IMR-90 (cell line): ENCODE measurements at regions not wholly inside any gene's neighbourhood (a gene's known extent, or its start where the extent isn't known, plus 50 kb on each side); places are given as distances from the start of the nearest gene placed in this dataset.

Experiments
- ATAC-seq: fragments of 200-7000 bp; cut with Tn5 transposase; 2 replicates; pipeline ENCODE4 v1.9.1; 2020; ENCODE audit warnings: low read depth, mild to moderate bottlenecking, moderate library complexity
- BruUV-seq: library from RNA; stranded (reverse); fragments of 400-500 nt; replicated peaks from 2 replicates; lab custom pipeline; 2021; lab: Mats Ljungman, UMichigan
- CTCF ChIA-PET: fragments of 300-600 bp; formaldehyde crosslinking; extraction: SDS; loops from one replicate; lab custom pipeline; 2021; ENCODE audit warnings: antibody characterized with exemption; lab: Yijun Ruan, JAX
- POLR2A ChIA-PET: fragments of 300-600 bp; sonication (Branson Sonifier 250); formaldehyde crosslinking; loops from one replicate; lab custom pipeline; 2022; ENCODE audit warnings: antibody characterized with exemption; ENCODE audit not compliant: unreplicated experiment; lab: Charles Lee
- DNase-seq: peaks from one replicate; pipeline ENCODE4 v3.0.0; 2013
- H2AFZ ChIP-seq: replicated peaks from 2 replicates; pipeline ENCODE3; 2013; ENCODE audit warnings: low read length, mild to moderate bottlenecking; ENCODE audit not compliant: poor library complexity
- H2AK5ac ChIP-seq: 2 replicates; pipeline ENCODE4 v1.6.1; 2013; ENCODE audit warnings: low read depth, low read length, inconsistent platforms
- H2AK9ac ChIP-seq: replicated peaks from 2 replicates; pipeline ENCODE3; 2013; ENCODE audit warnings: mild to moderate bottlenecking, low read depth, low read length, moderate library complexity; ENCODE audit not compliant: poor library complexity
- H2BK120ac ChIP-seq: 2 replicates; pipeline ENCODE4 v1.6.1; 2013; ENCODE audit warnings: low read depth, low read length, inconsistent platforms
- H2BK15ac ChIP-seq: 3 replicates; pipeline ENCODE4 v1.6.1; 2013; ENCODE audit warnings: low read depth, low read length, inconsistent platforms
- H2BK20ac ChIP-seq: 2 replicates; pipeline ENCODE4 v1.6.1; 2013; ENCODE audit warnings: low read depth, mild to moderate bottlenecking, inconsistent platforms, low read length, moderate library complexity
- H2BK5ac ChIP-seq: 2 replicates; pipeline ENCODE4 v1.6.1; 2013; ENCODE audit warnings: mild to moderate bottlenecking, low read depth, low read length, inconsistent platforms; ENCODE audit not compliant: poor library complexity, severe bottlenecking
- H3K14ac ChIP-seq: replicated peaks from 2 replicates; pipeline ENCODE4 v1.6.1; 2013; ENCODE audit warnings: low read depth, low read length, inconsistent platforms
- H3K18ac ChIP-seq: 2 replicates; pipeline ENCODE4 v1.6.1; 2013; ENCODE audit warnings: low read depth, low read length, control low read depth
- H3K23ac ChIP-seq: 2 replicates; pipeline ENCODE4 v1.6.1; 2013; ENCODE audit warnings: low read depth, low read length, inconsistent platforms
- H3K27ac ChIP-seq: 2 replicates; pipeline ENCODE4 v1.5.1; 2013; ENCODE audit warnings: mild to moderate bottlenecking, control low read depth, low read length; ENCODE audit not compliant: insufficient read depth
- H3K27me3 ChIP-seq: 2 replicates; pipeline ENCODE4 v1.6.1; 2013; ENCODE audit warnings: low read length; ENCODE audit not compliant: control insufficient read depth, insufficient read depth
- H3K36me3 ChIP-seq: 2 replicates; pipeline ENCODE4 v1.6.1; 2013; ENCODE audit warnings: low read length, mixed read lengths; ENCODE audit not compliant: control insufficient read depth, insufficient read depth
- H3K4ac ChIP-seq: 2 replicates; pipeline ENCODE4 v1.6.1; 2013; ENCODE audit warnings: low read depth, low read length, inconsistent platforms
- H3K4me1 ChIP-seq: 2 replicates; pipeline ENCODE4 v1.6.1; 2013; ENCODE audit warnings: low read length, mixed read lengths; ENCODE audit not compliant: control insufficient read depth, insufficient read depth
- H3K4me2 ChIP-seq: 2 replicates; pipeline ENCODE4 v1.6.1; 2013; ENCODE audit warnings: low read depth, mild to moderate bottlenecking, control low read depth, low read length, moderate library complexity
- H3K4me3 ChIP-seq: 2 replicates; pipeline ENCODE4 v1.5.1; 2013; ENCODE audit warnings: low read depth, mild to moderate bottlenecking, control low read depth, low read length, moderate library complexity; ENCODE audit not compliant: insufficient read depth
- H3K56ac ChIP-seq: 2 replicates; pipeline ENCODE4 v1.6.1; 2013; ENCODE audit warnings: low read length, inconsistent platforms; ENCODE audit not compliant: insufficient read depth; ENCODE audit errors: extremely low read depth
- H3K79me1 ChIP-seq, 2 experiments: 2 replicates each; pipeline ENCODE4 v1.6.1; 2013; ENCODE audit warnings: low read length in 2 of 2, inconsistent platforms in 1 of 2, low read depth in 1 of 2
- H3K9ac ChIP-seq: 2 replicates; pipeline ENCODE4 v1.6.1; 2013; ENCODE audit warnings: low read depth, low read length, control low read depth
- H3K9me1 ChIP-seq: 2 replicates; pipeline ENCODE4 v1.6.1; 2013; ENCODE audit warnings: low read length, inconsistent platforms; ENCODE audit not compliant: insufficient read depth
- H3K9me3 ChIP-seq: 2 replicates; pipeline ENCODE4 v1.6.1; 2013; ENCODE audit warnings: low read length; ENCODE audit not compliant: control insufficient read depth, insufficient read depth
- H4K20me1 ChIP-seq: 2 replicates; pipeline ENCODE4 v1.6.1; 2013; ENCODE audit warnings: low read length, inconsistent platforms; ENCODE audit not compliant: insufficient read depth
- H4K5ac ChIP-seq: 2 replicates; pipeline ENCODE4 v1.6.1; 2013; ENCODE audit warnings: mild to moderate bottlenecking, low read depth, low read length, control low read depth
- H4K8ac ChIP-seq, 2 experiments: 2 replicates each; pipeline ENCODE4 v1.6.1; 2013; ENCODE audit warnings: low read depth in 2 of 2, low read length in 2 of 2, control low read depth in 1 of 2, inconsistent platforms in 1 of 2
- H4K91ac ChIP-seq: 2 replicates; pipeline ENCODE4 v1.6.1; 2013; ENCODE audit warnings: low read depth, low read length, inconsistent platforms; ENCODE audit not compliant: insufficient read depth
- BHLHE40 ChIP-seq: fragments of 150-350 bp; IDR thresholded peaks from 2 replicates; pipeline ENCODE4 v1.6.1; 2016; ENCODE audit warnings: mild to moderate bottlenecking, low read depth, low read length
- CEBPB ChIP-seq: IDR thresholded peaks from 2 replicates; pipeline ENCODE4 v1.6.1; 2012; ENCODE audit warnings: low read depth, low read length, improper control_type of control experiment
- CHD1 ChIP-seq: IDR thresholded peaks from 2 replicates; pipeline ENCODE4 v1.6.1; 2012; ENCODE audit warnings: low read depth, low read length, improper control_type of control experiment
- CTCF ChIP-seq: conservative IDR thresholded peaks from 2 replicates; pipeline ENCODE4 v1.5.1; 2012; ENCODE audit warnings: mild to moderate bottlenecking, low read depth, low read length, improper control_type of control experiment
- FOS ChIP-seq: fragments of 150-350 bp; IDR thresholded peaks from 2 replicates; pipeline ENCODE4 v1.6.1; 2016; ENCODE audit warnings: low read depth, low read length
- MAFK ChIP-seq: IDR thresholded peaks from 2 replicates; pipeline ENCODE4 v1.6.1; 2012; ENCODE audit warnings: low read depth, low read length, improper control_type of control experiment
- MAZ ChIP-seq: IDR thresholded peaks from 2 replicates; pipeline ENCODE4 v1.6.1; 2012; ENCODE audit warnings: low read depth, mild to moderate bottlenecking, low read length, improper control_type of control experiment, moderate library complexity, borderline replicate concordance
- MXI1 ChIP-seq: IDR thresholded peaks from 2 replicates; pipeline ENCODE4 v1.6.1; 2012; ENCODE audit warnings: low read depth, mild to moderate bottlenecking, low read length, moderate library complexity, borderline replicate concordance
- NFE2L2 ChIP-seq: fragments of 150-350 bp; IDR thresholded peaks from 2 replicates; pipeline ENCODE4 v1.6.1; 2016; ENCODE audit warnings: low read depth, mild to moderate bottlenecking, low read length
- POLR2A ChIP-seq: IDR thresholded peaks from 2 replicates; pipeline ENCODE4 v1.6.1; 2012; ENCODE audit warnings: mild to moderate bottlenecking, low read depth, low read length
- RAD21 ChIP-seq: IDR thresholded peaks from 2 replicates; pipeline ENCODE4 v1.6.1; 2012; ENCODE audit warnings: low read length, improper control_type of control experiment
- RCOR1 ChIP-seq: IDR thresholded peaks from 2 replicates; pipeline ENCODE4 v1.6.1; 2012; ENCODE audit warnings: mild to moderate bottlenecking, low read length, improper control_type of control experiment; ENCODE audit not compliant: insufficient replicate concordance
- RFX5 ChIP-seq: IDR thresholded peaks from 2 replicates; pipeline ENCODE4 v1.8.0; 2012; ENCODE audit warnings: low read depth, mild to moderate bottlenecking, low read length, moderate library complexity
- SMC3 ChIP-seq: fragments of 150-350 bp; IDR thresholded peaks from 2 replicates; pipeline ENCODE4 v1.6.1; 2016; ENCODE audit warnings: low read depth, mild to moderate bottlenecking, antibody characterized with exemption, low read length, moderate library complexity
- WGBS, 2 experiments: methylation state at CpG; one replicate each; pipeline versions ENCODE4 v1.1.5 to v1.1.7; 2013; ENCODE audit warnings: missing lambda C conversion rate in 2 of 2; ENCODE audit not compliant: insufficient read length in 1 of 2; ENCODE audit errors: extremely low coverage in 2 of 2; 5-methylcytosine and 5-hydroxymethylcytosine counted together
- dilution Hi-C: fragments of 300-500 bp; cut with HindIII; formaldehyde crosslinking; loops from one replicate; pipeline ENCODE4 v1.14.3; 2018; ENCODE audit warnings: low sequenced_read_pairs; ENCODE audit not compliant: unreplicated experiment
- in situ Hi-C: fragments of 300-500 bp; cut with MboI; formaldehyde crosslinking; loops from 3 replicates; pipeline ENCODE4 v1.14.3; 2019; ENCODE audit warnings: low sequenced_read_pairs, inconsistent platforms, mixed read lengths
- intact Hi-C: fragments of 100-400 bp; cut with micrococcal nuclease; formaldehyde crosslinking; loops from 2 replicates; pipeline ENCODE4 v1.10.0; 2022
- TF ChIP-seq, protein P1 (sequence below): fragments of 150-350 bp; IDR thresholded peaks from 2 replicates; pipeline ENCODE4 v1.6.1; 2017; ENCODE audit warnings: mild to moderate bottlenecking, antibody characterized with exemption, low read length, low read depth
- TF ChIP-seq, protein P2 (sequence below): fragments of 150-350 bp; IDR thresholded peaks from 2 replicates; pipeline ENCODE4 v1.6.1; 2016; ENCODE audit warnings: low read depth, mild to moderate bottlenecking, low read length, moderate library complexity, borderline replicate concordance

DNA sequence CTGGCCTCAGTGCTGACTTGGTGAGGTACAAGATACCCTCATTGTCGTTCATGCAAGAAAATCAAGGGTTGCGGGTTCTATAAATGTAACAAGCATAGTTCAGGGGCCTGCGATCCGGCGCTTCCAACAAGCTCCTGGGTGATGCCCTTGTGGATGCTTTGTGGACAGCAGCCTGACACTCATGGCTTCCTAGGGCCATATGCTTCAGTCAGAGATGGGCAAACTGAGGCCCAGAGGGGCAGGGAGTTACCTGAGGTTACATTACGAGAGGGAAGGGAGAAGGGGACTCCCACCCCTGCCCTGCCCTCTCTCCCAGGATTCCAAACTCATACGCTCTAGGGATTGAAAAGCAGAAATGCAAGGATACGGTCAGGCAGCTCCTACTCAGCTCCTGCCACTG, 296.3 kb upstream of the ZMIZ1 start:
- Histone ChIP-seq H3K4me2 (no peak overlapping the region), H4K20me1 (no peaks in the 10 kb centered on the region), H3K79me1 (no peaks in the 10 kb centered on the region), H3K18ac (no peak overlapping the region), H3K14ac (no peak overlapping the region), H3K4ac (no peak overlapping the region), H3K36me3 (no peaks in the 10 kb centered on the region), H2BK5ac (no peak overlapping the region), H2AK9ac (no peak overlapping the region), H2BK20ac (no peak overlapping the region), H2AK5ac (no peak overlapping the region), H4K8ac (no peak overlapping the region), H4K5ac (no peak overlapping the region; the same call in 1 of the 2 replicates), H3K23ac (no peak overlapping the region), H4K91ac (no peak overlapping the region), H3K9me1 (peaks cover 6% of the 10 kb centered on the region; the same call in 1 of the 2 replicates), H3K4me3 (no peak overlapping the region), H3K56ac (no peak overlapping the region), H2AFZ (no peak overlapping the region), H2BK15ac (no peak overlapping the region), H3K4me1 (peaks cover 14% of the 10 kb centered on the region), H3K9me3 (no peaks in the 10 kb centered on the region), H2BK120ac (no peak overlapping the region; the same call in 1 of the 2 replicates), H3K9ac (no peak overlapping the region), H3K27ac (no peak overlapping the region), H3K27me3 (no peaks in the 10 kb centered on the region; the same call in 1 of the 2 replicates)
- ChIA-PET POLR2A (no interaction called here), CTCF (no interaction called here)
- BruUV-seq, result no TSS peak
- dilution Hi-C loops, result no loop called here
- DNase-seq, result no peak
- 86% methylated on average over 3 of the region's 8 CpGs; no CpG with 5 or more reads in 1 of the 2 experiments for WGBS, 2 experiments
- in situ Hi-C loops, result no loop called here
- intact Hi-C loops, result no loop called here
- ATAC-seq, result no peak
- TF ChIP-seq RAD21 (no peak), BHLHE40 (no peak), MXI1 (no peak), SMC3 (no peak), RCOR1 (no peak), RFX5 (no peak), FOS (no peak), NFE2L2 (no peak), MAFK (no peak), POLR2A (no peak), CTCF (no peak), MAZ (no peak), CEBPB (no peak), CHD1 (no peak)
- TF ChIP-seq, protein P1, sequence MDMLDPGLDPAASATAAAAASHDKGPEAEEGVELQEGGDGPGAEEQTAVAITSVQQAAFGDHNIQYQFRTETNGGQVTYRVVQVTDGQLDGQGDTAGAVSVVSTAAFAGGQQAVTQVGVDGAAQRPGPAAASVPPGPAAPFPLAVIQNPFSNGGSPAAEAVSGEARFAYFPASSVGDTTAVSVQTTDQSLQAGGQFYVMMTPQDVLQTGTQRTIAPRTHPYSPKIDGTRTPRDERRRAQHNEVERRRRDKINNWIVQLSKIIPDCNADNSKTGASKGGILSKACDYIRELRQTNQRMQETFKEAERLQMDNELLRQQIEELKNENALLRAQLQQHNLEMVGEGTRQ, result no peak
- TF ChIP-seq, protein P2, sequence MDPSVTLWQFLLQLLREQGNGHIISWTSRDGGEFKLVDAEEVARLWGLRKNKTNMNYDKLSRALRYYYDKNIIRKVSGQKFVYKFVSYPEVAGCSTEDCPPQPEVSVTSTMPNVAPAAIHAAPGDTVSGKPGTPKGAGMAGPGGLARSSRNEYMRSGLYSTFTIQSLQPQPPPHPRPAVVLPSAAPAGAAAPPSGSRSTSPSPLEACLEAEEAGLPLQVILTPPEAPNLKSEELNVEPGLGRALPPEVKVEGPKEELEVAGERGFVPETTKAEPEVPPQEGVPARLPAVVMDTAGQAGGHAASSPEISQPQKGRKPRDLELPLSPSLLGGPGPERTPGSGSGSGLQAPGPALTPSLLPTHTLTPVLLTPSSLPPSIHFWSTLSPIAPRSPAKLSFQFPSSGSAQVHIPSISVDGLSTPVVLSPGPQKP, result no peak
